A549 (cell line): ENCODE measurements at regions not wholly inside any gene's neighbourhood (a gene's known extent, or its start where the extent isn't known, plus 50 kb on each side); places are given as distances from the start of the nearest gene placed in this dataset.

Source experiments
- ATAC-seq, 2 experiments: fragments of 200-7000 bp in 1 of 2; fragments of >200 bp in 1 of 2; cut with Nextera tagmentation in 1 of 2; cut with Tn5 transposase in 1 of 2; 3 replicates each; pipeline versions ENCODE4 v1.8.0 to v1.9.1; 2018 to 2020; ENCODE audit warnings: mild to moderate bottlenecking in 1 of 2, moderate library complexity in 1 of 2
- CTCF ChIA-PET: fragments of 300-600 bp; sonication (Branson Sonifier 250); formaldehyde crosslinking; extraction: SDS; loops from one replicate; lab custom pipeline; 2021; ENCODE audit warnings: antibody characterized with exemption, inconsistent platforms; lab: Yijun Ruan, JAX
- POLR2A ChIA-PET: fragments of 350-600 bp; formaldehyde crosslinking; extraction: SDS; loops from one replicate; lab custom pipeline; 2021; ENCODE audit warnings: antibody characterized with exemption, inconsistent platforms; lab: Yijun Ruan, JAX
- DNase-seq, 2 experiments: peaks; one replicate each; pipeline versions ENCODE4 v3.0.0 to v3.0.0-alpha.2; 2011 to 2016; ENCODE audit warnings: low read depth in 1 of 2, low spot score in 1 of 2
- FAIRE-seq: peaks from 2 replicates; lab custom pipeline; 2011; peaks lifted over from hg19 to GRCh38; lab: Jason Lieb, UNC
- H3K27ac ChIP-seq, 2 experiments: fragments of >200 bp; sonication (Bioruptor Twin); formaldehyde crosslinking; 3 replicates each; pipeline ENCODE4 v1.5.1; 2016 to 2017
- H3K4me1 ChIP-seq: fragments of >200 bp; sonication (Bioruptor Twin); formaldehyde crosslinking; 3 replicates; pipeline ENCODE4 v1.6.1; 2016
- H3K4me2 ChIP-seq: fragments of >200 bp; sonication (Bioruptor Twin); formaldehyde crosslinking; 3 replicates; pipeline ENCODE4 v1.6.1; 2016
- H3K4me3 ChIP-seq: fragments of >200 bp; sonication (Bioruptor Twin); formaldehyde crosslinking; 3 replicates; pipeline ENCODE4 v1.5.1; 2016
- H3K9me3 ChIP-seq: fragments of >200 bp; sonication (Bioruptor Twin); formaldehyde crosslinking; 3 replicates; pipeline ENCODE4 v1.6.1; 2016
- CBX2 ChIP-seq: fragments of 200-600 bp; sonication (generic); IDR thresholded peaks from 2 replicates; pipeline ENCODE4 v1.6.1; 2016; ENCODE audit warnings: low read depth, mild to moderate bottlenecking, borderline replicate concordance
- CBX8 ChIP-seq: fragments of 200-600 bp; sonication (generic); IDR thresholded peaks from 2 replicates; pipeline ENCODE4 v1.6.1; 2016
- CHD4 ChIP-seq: fragments of 200-600 bp; sonication (generic); IDR thresholded peaks from 2 replicates; pipeline ENCODE4 v1.6.1; 2016; ENCODE audit warnings: antibody characterized with exemption, mild to moderate bottlenecking, borderline replicate concordance
- EHMT2 ChIP-seq: fragments of 200-600 bp; sonication (generic); IDR thresholded peaks from 2 replicates; pipeline ENCODE4 v1.6.1; 2016; ENCODE audit warnings: antibody characterized with exemption, low read depth, mild to moderate bottlenecking, moderate library complexity
- EP300 ChIP-seq, 2 experiments: fragments of >200 bp; sonication (Bioruptor Twin); formaldehyde crosslinking; IDR thresholded peaks; 2 replicates in 1 of 2; 3 replicates in 1 of 2; pipeline ENCODE4 v1.6.1; 2016 to 2017
- FOSL2 ChIP-seq, 2 experiments: fragments of 450-650 bp in 1 of 2; fragments of >200 bp in 1 of 2; sonication (Bioruptor Twin) in 1 of 2; formaldehyde crosslinking; IDR thresholded peaks; 2 replicates each; pipeline versions ENCODE4 v1.5.0 to v1.6.1; 2016 to 2020; ENCODE audit warnings: mild to moderate bottlenecking in 1 of 2, moderate library complexity in 1 of 2
- FOXS1 ChIP-seq: fragments of 250-450 bp; sonication (Bioruptor Pico); IDR thresholded peaks from 2 replicates; pipeline ENCODE4 v1.5.0; 2020; ENCODE audit warnings: mild to moderate bottlenecking, moderate library complexity
- HMGXB4 ChIP-seq: fragments of 250-450 bp; sonication (Bioruptor Pico); IDR thresholded peaks from 2 replicates; pipeline ENCODE4 v1.5.0; 2021; ENCODE audit warnings: mild to moderate bottlenecking, moderate library complexity, borderline replicate concordance
- HOXA7 ChIP-seq: fragments of 250-450 bp; sonication (Bioruptor Pico); IDR thresholded peaks from 2 replicates; pipeline ENCODE4 v1.5.0; 2020; ENCODE audit warnings: mild to moderate bottlenecking, moderate library complexity
- HOXB5 ChIP-seq: fragments of 250-450 bp; sonication (Bioruptor Pico); IDR thresholded peaks from 2 replicates; pipeline ENCODE4 v1.5.0; 2020; ENCODE audit warnings: mild to moderate bottlenecking, moderate library complexity
- JUN ChIP-seq, 2 experiments: fragments of >200 bp; sonication (Bioruptor Twin); formaldehyde crosslinking; IDR thresholded peaks; 2 replicates in 1 of 2; 3 replicates in 1 of 2; pipeline ENCODE4 v1.6.1; 2016 to 2017
- JUNB ChIP-seq: fragments of >200 bp; sonication (Bioruptor Twin); formaldehyde crosslinking; IDR thresholded peaks from 2 replicates; pipeline ENCODE4 v1.6.1; 2016
- KDM1A ChIP-seq: fragments of 200-600 bp; sonication (generic); IDR thresholded peaks from 2 replicates; pipeline ENCODE4 v1.6.1; 2016; ENCODE audit warnings: low read depth, mild to moderate bottlenecking
- MAZ ChIP-seq: fragments of 150-350 bp; IDR thresholded peaks from 2 replicates; pipeline ENCODE4 v1.6.1; 2014; ENCODE audit warnings: antibody characterized with exemption, low read depth, low read length, borderline replicate concordance
- POLR2A ChIP-seq: IDR thresholded peaks from 2 replicates; pipeline ENCODE4 v1.6.1; 2012; ENCODE audit warnings: mild to moderate bottlenecking, low read length
- RAD21 ChIP-seq, 2 experiments: fragments of >200 bp in 1 of 2; sonication (Bioruptor Twin) in 1 of 2; formaldehyde crosslinking in 1 of 2; IDR thresholded peaks in 1 of 2; conservative IDR thresholded peaks in 1 of 2; 2 replicates in 1 of 2; 3 replicates in 1 of 2; pipeline ENCODE4 v1.6.1; 2012 to 2018; ENCODE audit warnings: inconsistent platforms in 1 of 2
- RCOR1 ChIP-seq: fragments of 150-350 bp; IDR thresholded peaks from 2 replicates; pipeline ENCODE4 v1.6.1; 2014; ENCODE audit warnings: antibody characterized with exemption, low read length, low read depth
- SMC3 ChIP-seq: fragments of >200 bp; sonication (Bioruptor Twin); formaldehyde crosslinking; IDR thresholded peaks from 3 replicates; pipeline ENCODE4 v1.6.1; 2018; ENCODE audit warnings: inconsistent platforms
- WGBS: methylation state at CpG from one replicate; pipeline ENCODE4 v1.1.6; 2017; ENCODE audit errors: missing lambda C conversion rate; 5-methylcytosine and 5-hydroxymethylcytosine counted together
- TF ChIP-seq, protein P1 (sequence below): IDR thresholded peaks from 2 replicates; pipeline ENCODE4 v1.6.1; 2012; ENCODE audit warnings: low read depth, borderline replicate concordance
- TF ChIP-seq, protein P2 (sequence below): fragments of 200-600 bp; sonication (generic); IDR thresholded peaks from 2 replicates; pipeline ENCODE4 v1.6.1; 2016; ENCODE audit warnings: antibody characterized with exemption, mild to moderate bottlenecking, moderate library complexity

GRCh38 chr14:97350894-97351731 is 553.9 kb downstream of the VRK1 start:
- H3K4me2 ChIP-seq, result no peak overlapping the region
- no peak overlapping the region for H3K27ac ChIP-seq
- ATAC-seq (no peak), FAIRE-seq (no peak), DNase-seq (no peak)
- no peaks in the 10 kb centered on the region for H3K9me3 ChIP-seq
- no peak overlapping the region for H3K4me3 ChIP-seq
- no peaks in the 10 kb centered on the region for H3K4me1 ChIP-seq
- 3% methylated on average over 7 of the region's 7 CpGs for WGBS
- no peak for TF ChIP-seq HMGXB4 (CRISPR knock-in tag)
- TF ChIP-seq JUN (IDR thresholded peaks at IDR 0.05), result no peak
- no peak for TF ChIP-seq FOXS1 (CRISPR knock-in tag)
- no peak for TF ChIP-seq EP300 (IDR thresholded peaks at IDR 0.05)
- no peak for TF ChIP-seq KDM1A
- no peak for TF ChIP-seq CBX2
- no peak for TF ChIP-seq HOXB5 (CRISPR knock-in tag)
- TF ChIP-seq SMC3, result no peak
- no peak for TF ChIP-seq EHMT2
- TF ChIP-seq MAZ, result no peak
- TF ChIP-seq RAD21 (conservative IDR thresholded peaks at IDR 0.05 in 1 of 2, IDR thresholded peaks at IDR 0.05 in 1 of 2), result no peak
- TF ChIP-seq FOSL2 (IDR thresholded peaks at IDR 0.05), result no peak
- TF ChIP-seq FOSL2 (CRISPR knock-in tag; IDR thresholded peaks at IDR 0.05), result no peak
- TF ChIP-seq, protein P1, sequence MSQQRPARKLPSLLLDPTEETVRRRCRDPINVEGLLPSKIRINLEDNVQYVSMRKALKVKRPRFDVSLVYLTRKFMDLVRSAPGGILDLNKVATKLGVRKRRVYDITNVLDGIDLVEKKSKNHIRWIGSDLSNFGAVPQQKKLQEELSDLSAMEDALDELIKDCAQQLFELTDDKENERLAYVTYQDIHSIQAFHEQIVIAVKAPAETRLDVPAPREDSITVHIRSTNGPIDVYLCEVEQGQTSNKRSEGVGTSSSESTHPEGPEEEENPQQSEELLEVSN, result no peak
- ChIA-PET CTCF (no interaction called here), POLR2A (no interaction called here)

DNA sequence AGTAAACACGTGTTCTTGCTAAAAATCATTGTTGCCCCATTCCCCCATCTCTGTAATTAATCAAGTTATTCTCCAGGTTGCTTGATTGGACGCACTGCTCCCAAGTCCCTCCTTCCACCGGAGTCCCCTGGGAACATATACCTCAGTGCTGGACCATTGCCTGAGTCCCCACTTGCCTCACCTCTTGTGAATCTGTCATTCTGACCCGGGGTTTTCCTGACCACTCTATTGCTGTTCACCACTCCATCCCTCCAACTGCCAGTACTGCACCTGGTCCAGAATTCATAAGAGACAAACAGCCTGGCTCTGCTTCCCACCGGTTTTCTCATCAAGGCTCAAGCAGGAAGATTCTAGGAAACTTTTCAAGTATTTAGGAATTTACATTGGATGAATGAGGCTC is 555.9 kb downstream of the VRK1 start:
- TF ChIP-seq JUNB (no peak), EP300 (IDR thresholded peaks at IDR 0.05) (no peak), POLR2A (no peak), CBX8 (no peak), HOXA7 (CRISPR knock-in tag) (no peak), CHD4 (no peak), RCOR1 (no peak)
- TF ChIP-seq, protein P2, sequence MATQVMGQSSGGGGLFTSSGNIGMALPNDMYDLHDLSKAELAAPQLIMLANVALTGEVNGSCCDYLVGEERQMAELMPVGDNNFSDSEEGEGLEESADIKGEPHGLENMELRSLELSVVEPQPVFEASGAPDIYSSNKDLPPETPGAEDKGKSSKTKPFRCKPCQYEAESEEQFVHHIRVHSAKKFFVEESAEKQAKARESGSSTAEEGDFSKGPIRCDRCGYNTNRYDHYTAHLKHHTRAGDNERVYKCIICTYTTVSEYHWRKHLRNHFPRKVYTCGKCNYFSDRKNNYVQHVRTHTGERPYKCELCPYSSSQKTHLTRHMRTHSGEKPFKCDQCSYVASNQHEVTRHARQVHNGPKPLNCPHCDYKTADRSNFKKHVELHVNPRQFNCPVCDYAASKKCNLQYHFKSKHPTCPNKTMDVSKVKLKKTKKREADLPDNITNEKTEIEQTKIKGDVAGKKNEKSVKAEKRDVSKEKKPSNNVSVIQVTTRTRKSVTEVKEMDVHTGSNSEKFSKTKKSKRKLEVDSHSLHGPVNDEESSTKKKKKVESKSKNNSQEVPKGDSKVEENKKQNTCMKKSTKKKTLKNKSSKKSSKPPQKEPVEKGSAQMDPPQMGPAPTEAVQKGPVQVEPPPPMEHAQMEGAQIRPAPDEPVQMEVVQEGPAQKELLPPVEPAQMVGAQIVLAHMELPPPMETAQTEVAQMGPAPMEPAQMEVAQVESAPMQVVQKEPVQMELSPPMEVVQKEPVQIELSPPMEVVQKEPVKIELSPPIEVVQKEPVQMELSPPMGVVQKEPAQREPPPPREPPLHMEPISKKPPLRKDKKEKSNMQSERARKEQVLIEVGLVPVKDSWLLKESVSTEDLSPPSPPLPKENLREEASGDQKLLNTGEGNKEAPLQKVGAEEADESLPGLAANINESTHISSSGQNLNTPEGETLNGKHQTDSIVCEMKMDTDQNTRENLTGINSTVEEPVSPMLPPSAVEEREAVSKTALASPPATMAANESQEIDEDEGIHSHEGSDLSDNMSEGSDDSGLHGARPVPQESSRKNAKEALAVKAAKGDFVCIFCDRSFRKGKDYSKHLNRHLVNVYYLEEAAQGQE, result no peak
- TF ChIP-seq, protein P1, result no peak
- Histone ChIP-seq H3K27ac (no peak overlapping the region), H3K4me2 (no peak overlapping the region), H3K9me3 (no peaks in the 10 kb centered on the region), H3K4me1 (no peaks in the 10 kb centered on the region), H3K4me3 (no peak overlapping the region)
- no peak for ATAC-seq
- no peak for DNase-seq
- POLR2A ChIA-PET, result no interaction called here
- FAIRE-seq, result no peak
- CTCF ChIA-PET, result no interaction called here
- WGBS, result 4% methylated on average over 5 of the region's 5 CpGs
